H1 (cell line): ENCODE measurements at regions not wholly inside any gene's neighbourhood (a gene's known extent, or its start where the extent isn't known, plus 50 kb on each side); places are given as distances from the start of the nearest gene placed in this dataset.

Source experiments
- CTCF ChIA-PET: fragments of 300-600 bp; sonication (Branson Sonifier 250); formaldehyde crosslinking; loops from one replicate; lab custom pipeline; 2021; ENCODE audit not compliant: partially characterized antibody; lab: Charles Lee
- POLR2A ChIA-PET: fragments of 300-600 bp; sonication (Branson Sonifier 250); formaldehyde crosslinking; loops from one replicate; lab custom pipeline; 2021; ENCODE audit warnings: inconsistent platforms; ENCODE audit not compliant: partially characterized antibody; lab: Charles Lee
- DNase-seq, 2 experiments: peaks; one replicate each; pipeline versions ENCODE4 v3.0.0 to v3.0.0-alpha.2; 2010 to 2022; ENCODE audit warnings: low spot score in 2 of 2, low read depth in 1 of 2, mixed read lengths in 1 of 2
- FAIRE-seq: peaks from 2 replicates; lab custom pipeline; 2011; peaks lifted over from hg19 to GRCh38; lab: Jason Lieb, UNC
- H2AFZ ChIP-seq: 2 replicates; pipeline ENCODE4 v1.8.1; 2012; ENCODE audit warnings: low read length, inconsistent platforms
- H2AK5ac ChIP-seq: 2 replicates; pipeline ENCODE4 v1.6.1; 2013; ENCODE audit warnings: low read depth, low read length
- H2BK120ac ChIP-seq: replicated peaks from 2 replicates; pipeline ENCODE3; 2013; ENCODE audit warnings: low read depth, low read length, inconsistent platforms
- H2BK12ac ChIP-seq: 2 replicates; pipeline ENCODE4 v1.6.1; 2013; ENCODE audit warnings: low read depth, low read length
- H2BK15ac ChIP-seq: 2 replicates; pipeline ENCODE4 v1.6.1; 2013; ENCODE audit warnings: low read length
- H2BK20ac ChIP-seq: 2 replicates; pipeline ENCODE4 v1.6.1; 2013; ENCODE audit warnings: low read length
- H2BK5ac ChIP-seq: 2 replicates; pipeline ENCODE4 v1.6.1; 2013; ENCODE audit warnings: low read depth, low read length
- H3K14ac ChIP-seq: 2 replicates; pipeline ENCODE4 v1.6.1; 2013; ENCODE audit warnings: inconsistent platforms; ENCODE audit not compliant: insufficient read length
- H3K18ac ChIP-seq: 2 replicates; pipeline ENCODE4 v1.6.1; 2013; ENCODE audit warnings: low read length; ENCODE audit errors: extremely low read depth
- H3K23ac ChIP-seq: 2 replicates; pipeline ENCODE4 v1.6.1; 2013; ENCODE audit warnings: inconsistent platforms; ENCODE audit not compliant: insufficient read length
- H3K23me2 ChIP-seq: 2 replicates; pipeline ENCODE4 v1.6.1; 2013; ENCODE audit warnings: low read depth, low read length
- H3K27ac ChIP-seq: 2 replicates; pipeline ENCODE4 v1.6.1; 2011; ENCODE audit warnings: low read depth, low read length, inconsistent platforms
- H3K27me3 ChIP-seq, 4 experiments: replicated peaks in 1 of 4; 1 replicate in 1 of 4; 2 replicates in 3 of 4; pipeline versions ENCODE4 v1.6.1 to v1.8.1; 2011 to 2013; ENCODE audit warnings: low read length in 3 of 4, mild to moderate bottlenecking in 3 of 4, inconsistent platforms in 2 of 4, mixed read lengths in 2 of 4, moderate library complexity in 1 of 4; ENCODE audit not compliant: control insufficient read depth in 3 of 4, insufficient read depth in 3 of 4; ENCODE audit errors: extremely low read depth in 1 of 4
- H3K36me3 ChIP-seq, 4 experiments: 2 replicates each; pipeline versions ENCODE4 v1.6.1 to v1.8.1; 2011 to 2013; ENCODE audit warnings: mild to moderate bottlenecking in 4 of 4, low read length in 3 of 4, moderate library complexity in 2 of 4, control low read depth in 1 of 4, inconsistent platforms in 1 of 4; ENCODE audit not compliant: insufficient read depth in 4 of 4, control insufficient read depth in 2 of 4
- H3K4ac ChIP-seq: replicated peaks from 2 replicates; pipeline ENCODE3; 2013; ENCODE audit warnings: low read length, low read depth, mixed read lengths, inconsistent platforms; ENCODE audit not compliant: insufficient read length
- H3K4me1 ChIP-seq, 4 experiments: replicated peaks in 1 of 4; 1 replicate in 1 of 4; 2 replicates in 3 of 4; pipeline versions ENCODE4 v1.6.1 to v1.8.1; 2011 to 2013; ENCODE audit warnings: low read length in 3 of 4, inconsistent platforms in 2 of 4, mixed read lengths in 1 of 4; ENCODE audit not compliant: insufficient read depth in 4 of 4, control insufficient read depth in 3 of 4
- H3K4me2 ChIP-seq, 2 experiments: 2 replicates each; pipeline versions ENCODE4 v1.6.1 to v1.8.1; 2011 to 2013; ENCODE audit warnings: low read depth in 2 of 2, low read length in 2 of 2, control low read depth in 1 of 2, inconsistent platforms in 1 of 2, mild to moderate bottlenecking in 1 of 2; ENCODE audit not compliant: insufficient read depth in 1 of 2
- H3K4me3 ChIP-seq, 4 experiments: fragments of 200-600, 300-600 bp in 1 of 4; sonication (generic), shearing (Covaris generic), sonication (Bioruptor Twin) in 1 of 4; 2 replicates each; pipeline versions ENCODE4 v1.5.1 to v1.8.1; 2011 to 2016; ENCODE audit warnings: low read length in 4 of 4, low read depth in 3 of 4, control low read depth in 2 of 4, inconsistent platforms in 2 of 4, mild to moderate bottlenecking in 2 of 4, mixed read lengths in 1 of 4, moderate library complexity in 1 of 4; ENCODE audit not compliant: insufficient read depth in 2 of 4; ENCODE audit errors: extremely low read depth in 1 of 4
- H3K56ac ChIP-seq: replicated peaks from 2 replicates; pipeline ENCODE3; 2013; ENCODE audit warnings: low read depth, mild to moderate bottlenecking, mixed read lengths, low read length, inconsistent platforms; ENCODE audit not compliant: insufficient read length
- H3K79me1 ChIP-seq: 2 replicates; pipeline ENCODE4 v1.6.1; 2013; ENCODE audit warnings: low read depth, low read length, control low read depth
- H3K79me2 ChIP-seq, 2 experiments: 2 replicates each; pipeline versions ENCODE4 v1.6.1 to v1.8.1; 2012 to 2013; ENCODE audit warnings: low read length in 2 of 2, mild to moderate bottlenecking in 2 of 2, inconsistent platforms in 1 of 2; ENCODE audit not compliant: insufficient read depth in 2 of 2, control insufficient read depth in 1 of 2
- H3K9ac ChIP-seq, 4 experiments: replicated peaks in 1 of 4; 1 replicate in 1 of 4; 2 replicates in 3 of 4; pipeline versions ENCODE4 v1.6.1 to v1.8.1; 2011 to 2013; ENCODE audit warnings: low read depth in 3 of 4, low read length in 3 of 4, control low read depth in 2 of 4, mild to moderate bottlenecking in 2 of 4, moderate library complexity in 2 of 4, inconsistent platforms in 1 of 4; ENCODE audit errors: extremely low read depth in 1 of 4
- H3K9me3 ChIP-seq, 2 experiments: 2 replicates each; pipeline versions ENCODE4 v1.6.1 to v1.8.1; 2012 to 2013; ENCODE audit warnings: mild to moderate bottlenecking in 2 of 2, moderate library complexity in 2 of 2, control low read depth in 1 of 2, inconsistent platforms in 1 of 2, low read depth in 1 of 2, low read length in 1 of 2, mixed read lengths in 1 of 2; ENCODE audit not compliant: insufficient read depth in 2 of 2
- H4K20me1 ChIP-seq, 2 experiments: replicated peaks in 1 of 2; 2 replicates each; pipeline versions ENCODE3 to v1.8.1; 2011 to 2013; ENCODE audit warnings: inconsistent platforms in 2 of 2, low read length in 2 of 2, mild to moderate bottlenecking in 1 of 2; ENCODE audit not compliant: insufficient read depth in 2 of 2, control insufficient read depth in 1 of 2
- H4K5ac ChIP-seq: 2 replicates; pipeline ENCODE4 v1.6.1; 2013; ENCODE audit warnings: low read length, low read depth, mixed read lengths, inconsistent platforms; ENCODE audit not compliant: insufficient read length
- H4K8ac ChIP-seq: 2 replicates; pipeline ENCODE4 v1.8.0; 2013; ENCODE audit warnings: mild to moderate bottlenecking, moderate library complexity, low read length, inconsistent platforms; ENCODE audit not compliant: insufficient read depth; ENCODE audit errors: extremely low read depth
- H4K91ac ChIP-seq: replicated peaks from 2 replicates; pipeline ENCODE3; 2013; ENCODE audit warnings: low read length, mixed read lengths, inconsistent platforms; ENCODE audit not compliant: insufficient read length
- EGR1 ChIP-seq: IDR thresholded peaks from 2 replicates; pipeline ENCODE4 v1.6.1; 2011; ENCODE audit warnings: low read depth, low read length, borderline replicate concordance
- FOSL1 ChIP-seq: IDR thresholded peaks from 2 replicates; pipeline ENCODE4 v1.6.1; 2011; ENCODE audit warnings: mild to moderate bottlenecking, low read depth, low read length, moderate library complexity; ENCODE audit not compliant: insufficient read depth
- RAD21 ChIP-seq, 2 experiments: IDR thresholded peaks in 1 of 2; conservative IDR thresholded peaks in 1 of 2; 2 replicates each; pipeline ENCODE4 v1.6.1; 2011; ENCODE audit warnings: low read depth in 2 of 2, low read length in 2 of 2, improper control_type of control experiment in 1 of 2, inconsistent platforms in 1 of 2, mild to moderate bottlenecking in 1 of 2, moderate library complexity in 1 of 2
- RXRA ChIP-seq: IDR thresholded peaks from 2 replicates; pipeline ENCODE4 v1.6.1; 2011; ENCODE audit warnings: low read depth, mild to moderate bottlenecking, low read length, moderate library complexity; ENCODE audit not compliant: insufficient read depth
- SIN3A ChIP-seq, 2 experiments: IDR thresholded peaks in 1 of 2; conservative IDR thresholded peaks in 1 of 2; 2 replicates each; pipeline ENCODE4 v1.6.1; 2011 to 2012; ENCODE audit warnings: low read length in 2 of 2, improper control_type of control experiment in 1 of 2, low read depth in 1 of 2, mild to moderate bottlenecking in 1 of 2
- WGBS, 2 experiments: shearing (Covaris generic) in 1 of 2; methylation state at CpG; one replicate each; pipeline versions ENCODE4 v1.1.6 to v1.1.7; 2013 to 2015; ENCODE audit warnings: low lambda C conversion rate in 2 of 2, mixed read lengths in 2 of 2, inconsistent platforms in 1 of 2, low coverage in 1 of 2, missing lambda C conversion rate in 1 of 2; ENCODE audit not compliant: insufficient replicate concordance in 2 of 2, insufficient coverage in 1 of 2, insufficient read length in 1 of 2; ENCODE audit errors: extremely low coverage in 1 of 2, missing lambda C conversion rate in 1 of 2; 5-methylcytosine and 5-hydroxymethylcytosine counted together

DNA sequence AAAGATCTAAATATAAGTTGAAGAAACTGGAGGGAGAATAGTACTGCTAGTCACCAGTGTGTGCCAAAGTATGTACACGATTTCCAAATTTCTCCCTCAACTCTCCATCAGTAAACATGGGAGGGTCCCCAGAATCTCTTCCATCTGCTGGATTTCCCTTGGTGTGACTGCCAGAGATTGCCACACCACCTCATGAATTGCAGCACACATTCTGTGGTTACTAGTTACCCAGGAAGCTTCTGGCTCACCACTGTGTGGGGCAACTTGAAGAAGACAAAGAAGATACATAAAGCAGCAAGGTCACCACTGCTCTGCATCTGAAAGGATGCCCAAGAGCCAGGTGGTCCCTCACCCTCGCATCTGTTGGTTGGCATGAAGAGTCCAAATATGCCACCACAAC lies 191.7 kb upstream of the ESRRG start:
- Histone ChIP-seq H3K27ac (no peak overlapping the region), H4K5ac (no peak overlapping the region), H2AK5ac (no peak overlapping the region), H3K14ac (no peak overlapping the region), H3K23ac (no peak overlapping the region), H3K4me3 (no peak overlapping the region), H4K91ac (no peak overlapping the region), H3K27me3 (no peaks in the 10 kb centered on the region), H3K18ac (no peak overlapping the region), H3K56ac (no peak overlapping the region), H3K79me2 (no peaks in the 10 kb centered on the region), H2BK15ac (no peak overlapping the region), H3K4me1 (no peaks in the 10 kb centered on the region), H4K20me1 (no peaks in the 10 kb centered on the region), H2BK5ac (no peak overlapping the region), H2BK12ac (no peak overlapping the region), H2BK120ac (no peak overlapping the region), H3K4me2 (no peak overlapping the region), H3K36me3 (no peaks in the 10 kb centered on the region), H3K9ac (no peak overlapping the region), H3K9me3 (no peaks in the 10 kb centered on the region), H2BK20ac (no peak overlapping the region), H4K8ac (no peak overlapping the region), H3K23me2 (no peaks in the 10 kb centered on the region), H3K79me1 (no peaks in the 10 kb centered on the region), H2AFZ (no peak overlapping the region), H3K4ac (no peak overlapping the region)
- CTCF ChIA-PET: no interaction called here
- WGBS, 2 experiments: 82% methylated on average over 2 of the region's 2 CpGs; no CpG with 5 or more reads in 1 of the 2 experiments
- no peak for TF ChIP-seq RAD21 (IDR thresholded peaks at IDR 0.05 in 1 of 2, conservative IDR thresholded peaks at IDR 0.05 in 1 of 2; ENCODE audit: low read depth in 2 of 2, low read length in 2 of 2)
- TF ChIP-seq SIN3A (conservative IDR thresholded peaks at IDR 0.05 in 1 of 2, IDR thresholded peaks at IDR 0.05 in 1 of 2; ENCODE audit: low read depth in 1 of 2, low read length in 2 of 2): no peak
- no peak for TF ChIP-seq FOSL1
- TF ChIP-seq EGR1: no peak
- TF ChIP-seq RXRA: no peak
- FAIRE-seq (no peak), DNase-seq (no peak)
- POLR2A ChIA-PET: no interaction called here
